ENCODE measurements at regions not wholly inside any gene's neighbourhood (a gene's known extent, or its start where the extent isn't known, plus 50 kb on each side); places are given as distances from the start of the nearest gene placed in this dataset.
"Not testable (repeated sequence)": the region's sequence is repeated elsewhere in the genome, so short reads cannot be mapped to it uniquely, and the experiment has no call there.

DNA sequence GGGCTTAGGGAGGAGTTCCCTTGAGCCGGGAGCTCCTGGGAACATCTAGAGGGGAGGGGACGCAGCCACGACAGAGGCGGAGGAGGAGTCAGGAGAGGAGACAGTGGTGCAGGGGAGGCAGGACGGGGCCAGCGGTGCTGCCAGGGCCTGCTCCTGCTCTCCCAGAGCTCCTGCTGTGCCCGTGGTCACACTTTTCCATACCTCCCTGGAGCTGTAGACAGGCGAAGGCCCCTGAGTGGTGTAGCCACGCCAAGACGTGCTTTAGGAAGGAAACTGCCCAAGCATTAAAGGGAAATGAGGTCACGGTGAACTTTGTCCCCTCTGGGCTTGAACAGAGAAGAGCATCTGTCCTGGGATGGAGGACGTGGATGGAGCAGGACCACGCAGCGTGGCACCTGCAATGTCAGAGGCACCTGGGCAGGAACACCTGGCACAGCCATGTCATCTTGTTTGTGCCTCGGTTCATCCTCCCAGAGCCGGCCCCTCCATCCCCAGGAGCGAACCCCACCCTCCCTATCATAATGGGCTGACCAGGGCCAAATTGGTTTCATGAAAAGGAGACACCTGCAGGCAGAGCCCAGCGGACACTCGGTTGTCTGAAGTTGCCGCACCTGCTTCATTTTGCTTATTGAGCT is 239.5 kb upstream of the SFSWAP start:
- H3K9me3 ChIP-seq, result no peaks in the 10 kb centered on the region
- no peaks in the 10 kb centered on the region for H3K4me1 ChIP-seq
- H3K27me3 ChIP-seq, result no peaks in the 10 kb centered on the region
- no peaks in the 10 kb centered on the region for H3K36me3 ChIP-seq
- TF ChIP-seq, protein P1, sequence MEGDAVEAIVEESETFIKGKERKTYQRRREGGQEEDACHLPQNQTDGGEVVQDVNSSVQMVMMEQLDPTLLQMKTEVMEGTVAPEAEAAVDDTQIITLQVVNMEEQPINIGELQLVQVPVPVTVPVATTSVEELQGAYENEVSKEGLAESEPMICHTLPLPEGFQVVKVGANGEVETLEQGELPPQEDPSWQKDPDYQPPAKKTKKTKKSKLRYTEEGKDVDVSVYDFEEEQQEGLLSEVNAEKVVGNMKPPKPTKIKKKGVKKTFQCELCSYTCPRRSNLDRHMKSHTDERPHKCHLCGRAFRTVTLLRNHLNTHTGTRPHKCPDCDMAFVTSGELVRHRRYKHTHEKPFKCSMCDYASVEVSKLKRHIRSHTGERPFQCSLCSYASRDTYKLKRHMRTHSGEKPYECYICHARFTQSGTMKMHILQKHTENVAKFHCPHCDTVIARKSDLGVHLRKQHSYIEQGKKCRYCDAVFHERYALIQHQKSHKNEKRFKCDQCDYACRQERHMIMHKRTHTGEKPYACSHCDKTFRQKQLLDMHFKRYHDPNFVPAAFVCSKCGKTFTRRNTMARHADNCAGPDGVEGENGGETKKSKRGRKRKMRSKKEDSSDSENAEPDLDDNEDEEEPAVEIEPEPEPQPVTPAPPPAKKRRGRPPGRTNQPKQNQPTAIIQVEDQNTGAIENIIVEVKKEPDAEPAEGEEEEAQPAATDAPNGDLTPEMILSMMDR (IDR thresholded peaks at IDR 0.05; ENCODE audit: low read depth, low read length), result no peak
- H3K4me3 ChIP-seq (ENCODE audit: low read depth, low read length), result no peak overlapping the region
- DNase-seq, result no peak

DNA sequence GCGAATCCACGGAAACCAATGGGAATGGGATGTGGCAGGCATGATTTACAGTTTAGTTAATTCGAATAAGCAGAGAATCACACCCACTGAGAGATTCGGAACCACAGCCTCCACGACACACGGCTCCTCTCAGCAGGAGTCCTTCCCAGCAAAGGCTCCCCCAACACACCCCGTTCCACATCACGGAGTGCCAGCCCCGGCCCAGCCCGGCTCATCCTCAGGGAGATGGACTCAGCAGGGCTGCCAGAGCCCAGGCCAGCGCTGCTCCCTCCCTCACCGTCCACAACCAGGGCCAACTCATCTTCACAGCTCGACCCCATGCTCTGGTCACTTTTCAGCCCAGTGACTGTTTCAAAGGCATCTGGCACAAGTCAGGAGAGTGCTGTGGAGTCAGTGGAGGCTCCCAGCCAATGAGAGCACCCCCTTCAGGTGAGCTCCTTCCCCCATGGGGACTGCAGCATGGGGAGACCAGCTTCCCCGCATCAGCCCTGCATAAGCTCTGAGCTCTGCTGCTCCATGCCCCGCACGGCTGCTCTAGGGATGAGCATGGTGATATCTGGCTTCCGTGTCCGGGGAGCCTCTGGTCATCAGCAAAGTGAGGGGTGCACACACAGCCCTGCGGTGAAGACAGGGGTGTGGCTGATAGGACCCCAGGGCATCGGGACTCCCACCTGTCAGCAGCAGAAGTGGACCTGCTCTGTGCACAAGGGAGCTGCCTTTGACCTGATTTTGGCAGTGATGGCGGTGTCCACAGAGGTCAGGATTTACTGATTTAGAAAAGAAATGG is 238.8 kb upstream of the SFSWAP start:
- Histone ChIP-seq H3K9me3 (no peaks in the 10 kb centered on the region), H3K4me3 (ENCODE audit: low read depth, low read length) (no peak overlapping the region), H3K36me3 (no peaks in the 10 kb centered on the region), H3K4me1 (no peaks in the 10 kb centered on the region), H3K27me3 (no peaks in the 10 kb centered on the region)
- DNase-seq, result no peak
- TF ChIP-seq, protein P1 (IDR thresholded peaks at IDR 0.05; ENCODE audit: low read depth, low read length), result no peak

DNA sequence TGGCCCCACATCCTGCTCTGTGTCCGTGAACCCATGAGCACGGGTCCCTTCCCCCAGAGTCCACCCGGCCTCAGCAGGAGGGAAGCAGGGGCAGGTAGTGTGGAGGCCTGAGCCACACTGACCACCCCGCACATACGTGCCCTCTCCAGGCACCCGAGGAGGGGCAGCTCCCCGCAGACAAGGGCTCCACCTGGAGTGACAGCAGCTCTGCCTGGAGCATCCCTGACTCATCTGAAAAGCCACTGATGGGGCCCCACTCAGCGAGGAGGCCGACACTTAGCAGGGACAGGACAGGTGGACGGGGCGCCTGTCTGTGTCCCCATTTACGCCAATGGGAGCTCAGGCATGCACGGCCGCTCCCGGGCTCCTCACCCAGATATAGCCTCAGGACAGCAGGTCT is 237.6 kb upstream of the SFSWAP start:
- no peaks in the 10 kb centered on the region for H3K27me3 ChIP-seq
- no peak for DNase-seq
- no peaks in the 10 kb centered on the region for H3K36me3 ChIP-seq
- TF ChIP-seq, protein P1 (IDR thresholded peaks at IDR 0.05; ENCODE audit: low read depth, low read length), result no peak
- no peak overlapping the region for H3K4me3 ChIP-seq (ENCODE audit: low read depth, low read length)
- no peaks in the 10 kb centered on the region for H3K4me1 ChIP-seq
- H3K9me3 ChIP-seq, result no peaks in the 10 kb centered on the region

GRCh38 chr12:131473741-131474709 is 236.9 kb upstream of the SFSWAP start:
- Histone ChIP-seq H3K27me3 (no peaks in the 10 kb centered on the region), H3K4me1 (no peaks in the 10 kb centered on the region), H3K36me3 (no peaks in the 10 kb centered on the region), H3K9me3 (no peaks in the 10 kb centered on the region), H3K4me3 (ENCODE audit: low read depth, low read length) (no peak overlapping the region)
- DNase-seq, result no peak
- TF ChIP-seq, protein P1 (IDR thresholded peaks at IDR 0.05; ENCODE audit: low read depth, low read length), result no peak

GRCh38 chr12:131475012-131475411 is 235.9 kb upstream of the SFSWAP start:
- not testable (repeated sequence) for H3K4me1 ChIP-seq; H3K4me3 ChIP-seq (ENCODE audit: low read depth, low read length); H3K27me3 ChIP-seq; DNase-seq; H3K9me3 ChIP-seq; H3K36me3 ChIP-seq

DNA sequence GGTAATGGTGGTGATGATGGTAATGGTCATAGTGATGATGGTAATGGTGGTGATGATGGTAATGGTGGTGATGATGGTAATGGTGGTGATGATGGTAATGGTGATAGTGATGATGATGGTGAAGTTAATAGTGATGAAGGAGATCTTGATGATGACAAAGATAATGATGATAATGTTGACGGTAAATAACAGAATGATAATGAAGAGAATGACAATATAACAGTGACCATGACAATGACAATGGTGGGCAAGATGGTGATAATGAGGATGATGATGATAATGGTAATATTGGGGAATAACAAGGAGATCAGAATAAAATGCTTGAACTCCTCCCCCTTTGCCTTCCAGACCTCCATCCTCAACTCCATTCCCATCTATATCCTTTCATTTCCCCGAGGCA is 233.3 kb upstream of the SFSWAP start:
- no peaks in the 10 kb centered on the region for H3K36me3 ChIP-seq
- TF ChIP-seq, protein P1 (IDR thresholded peaks at IDR 0.05; ENCODE audit: low read depth, low read length), result no peak
- H3K4me3 ChIP-seq (ENCODE audit: low read depth, low read length), result no peak overlapping the region
- no peaks in the 10 kb centered on the region for H3K27me3 ChIP-seq
- H3K4me1 ChIP-seq, result no peaks in the 10 kb centered on the region
- DNase-seq, result no peak
- no peaks in the 10 kb centered on the region for H3K9me3 ChIP-seq

All from BE2C (cell line).